Liver (tissue), 7 donors: ENCODE measurements at regions not wholly inside any gene's neighbourhood (a gene's known extent, or its start where the extent isn't known, plus 50 kb on each side); places are given as distances from the start of the nearest gene placed in this dataset.

Source experiments
- DNase-seq: peaks from one replicate; pipeline ENCODE4 v3.0.0-alpha.2; 2017; ENCODE audit warnings: low spot score
- H3K27ac ChIP-seq, 2 donors: one replicate each; pipeline ENCODE4 v1.7.0; 2013; ENCODE audit warnings: inconsistent platforms in 2 of 2, low read length in 2 of 2, control low read depth in 1 of 2, low read depth in 1 of 2, mild to moderate bottlenecking in 1 of 2
- H3K27me3 ChIP-seq, 4 donors: one replicate each; pipeline versions ENCODE4 v1.6.1 to v1.7.0; 2013; ENCODE audit warnings: low read length in 3 of 4, inconsistent platforms in 1 of 4, mild to moderate bottlenecking in 1 of 4, moderate library complexity in 1 of 4; ENCODE audit not compliant: control insufficient read depth in 4 of 4, insufficient read depth in 4 of 4
- H3K36me3 ChIP-seq, 4 donors: one replicate each; pipeline versions ENCODE4 v1.6.1 to v1.7.0; 2013; ENCODE audit warnings: low read length in 3 of 4, mild to moderate bottlenecking in 3 of 4, low read depth in 1 of 4, moderate library complexity in 1 of 4; ENCODE audit not compliant: control insufficient read depth in 4 of 4, insufficient read depth in 3 of 4
- H3K4me1 ChIP-seq, 4 donors: one replicate each; pipeline versions ENCODE4 v1.6.1 to v1.7.0; 2013; ENCODE audit warnings: low read length in 3 of 4, mild to moderate bottlenecking in 3 of 4, moderate library complexity in 1 of 4; ENCODE audit not compliant: control insufficient read depth in 4 of 4, insufficient read depth in 4 of 4
- H3K4me3 ChIP-seq, 3 donors: one replicate each; pipeline versions ENCODE4 v1.6.1 to v1.7.0; 2013; ENCODE audit warnings: low read length in 3 of 3, control low read depth in 1 of 3, low read depth in 1 of 3, mild to moderate bottlenecking in 1 of 3
- H3K9ac ChIP-seq, 2 donors: one replicate each; pipeline ENCODE4 v1.7.0; 2013; ENCODE audit warnings: low read length in 2 of 2, mild to moderate bottlenecking in 2 of 2, moderate library complexity in 2 of 2, control low read depth in 1 of 2, low read depth in 1 of 2
- H3K9me3 ChIP-seq, 4 donors: one replicate each; pipeline versions ENCODE4 v1.6.1 to v1.7.0; 2013; ENCODE audit warnings: low read length in 3 of 4; ENCODE audit not compliant: control insufficient read depth in 4 of 4
- ATF3 ChIP-seq: IDR thresholded peaks from 2 replicates; pipeline ENCODE4 v1.6.1; 2016; ENCODE audit warnings: antibody characterized with exemption
- FOXA1 ChIP-seq: IDR thresholded peaks from 2 replicates; pipeline ENCODE4 v1.6.1; 2016; ENCODE audit warnings: antibody characterized with exemption
- FOXA2 ChIP-seq: IDR thresholded peaks from 2 replicates; pipeline ENCODE4 v1.6.1; 2016; ENCODE audit warnings: antibody characterized with exemption
- GABPA ChIP-seq, 2 donors: IDR thresholded peaks in 1 of 2; conservative IDR thresholded peaks in 1 of 2; 2 replicates each; pipeline ENCODE4 v1.6.1; 2016; ENCODE audit warnings: antibody characterized with exemption in 2 of 2, mild to moderate bottlenecking in 1 of 2, moderate library complexity in 1 of 2
- HNF4G ChIP-seq: IDR thresholded peaks from 2 replicates; pipeline ENCODE4 v1.6.1; 2016; ENCODE audit warnings: antibody characterized with exemption
- JUND ChIP-seq, 2 donors: IDR thresholded peaks; 2 replicates each; pipeline ENCODE4 v1.6.1; 2016; ENCODE audit warnings: antibody characterized with exemption in 2 of 2
- NR2F2 ChIP-seq: IDR thresholded peaks from 2 replicates; pipeline ENCODE4 v1.6.1; 2016; ENCODE audit warnings: antibody characterized with exemption
- RXRA ChIP-seq, 2 donors: IDR thresholded peaks; 2 replicates each; pipeline ENCODE4 v1.6.1; 2017 to 2018; ENCODE audit warnings: antibody characterized with exemption in 2 of 2, mild to moderate bottlenecking in 1 of 2
- SP1 ChIP-seq: IDR thresholded peaks from 2 replicates; pipeline ENCODE4 v1.6.1; 2018; ENCODE audit warnings: antibody characterized with exemption, mild to moderate bottlenecking
- YY1 ChIP-seq: IDR thresholded peaks from 2 replicates; pipeline ENCODE4 v1.6.1; 2016; ENCODE audit warnings: antibody characterized with exemption, mild to moderate bottlenecking
- WGBS: extraction: QIAGEN DNeasy Blood & Tissue Kit; methylation state at CpG from one replicate; pipeline ENCODE4 v1.1.7; 2013; 5-methylcytosine and 5-hydroxymethylcytosine counted together
- TF ChIP-seq, protein P1 (sequence below): IDR thresholded peaks from 2 replicates; pipeline ENCODE4 v1.6.1; 2016; ENCODE audit warnings: antibody characterized with exemption
- TF ChIP-seq, protein P2 (sequence below): IDR thresholded peaks from 2 replicates; pipeline ENCODE4 v1.6.1; 2016; ENCODE audit warnings: antibody characterized with exemption, mild to moderate bottlenecking
- donor health status: healthy.
- donor health status: healthy.
- donor health status: healthy.
- donor health status: healthy.

- TF ChIP-seq ATF3: no peak
Observed at GRCh38 chr2:58407487-58407886, 166.4 kb upstream of the FANCL start (continued).

DNA sequence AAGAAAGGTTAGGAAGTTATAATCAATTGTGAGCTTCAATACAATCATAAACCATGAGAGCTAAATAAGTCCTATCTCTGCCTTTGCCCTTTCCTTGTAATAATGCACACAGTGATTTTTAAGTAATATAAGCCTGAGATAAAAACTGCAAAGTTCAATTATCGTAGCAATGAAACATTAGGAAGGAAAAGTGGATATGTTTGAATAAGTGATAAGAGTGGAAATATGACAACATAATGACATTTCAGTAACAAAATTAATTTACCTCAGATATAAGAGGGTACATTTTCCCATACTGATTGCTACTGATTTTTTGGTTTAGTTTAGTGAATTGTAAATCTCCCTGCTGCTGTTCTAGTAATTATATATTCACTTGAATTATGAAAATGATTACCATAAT is 164.2 kb upstream of the FANCL start:
- Histone ChIP-seq H3K4me3 (no peak overlapping the region), H3K9me3 (no peaks in the 10 kb centered on the region), H3K27ac (no peak overlapping the region), H3K4me1 (no peaks in the 10 kb centered on the region), H3K27me3 (peaks cover 0 to 3% (median 0%) of the 10 kb centered on the region in 4 donors), H3K9ac (no peak overlapping the region), H3K36me3 (no peaks in the 10 kb centered on the region)
- WGBS: 59% methylated on average over 1 of the region's 1 CpG
- DNase-seq: no peak
- TF ChIP-seq GABPA (IDR thresholded peaks at IDR 0.05 in 1 of 2, conservative IDR thresholded peaks at IDR 0.05 in 1 of 2) (no peak), YY1 (no peak), JUND (IDR thresholded peaks at IDR 0.05) (no peak), RXRA (IDR thresholded peaks at IDR 0.05) (no peak), FOXA2 (no peak)

DNA sequence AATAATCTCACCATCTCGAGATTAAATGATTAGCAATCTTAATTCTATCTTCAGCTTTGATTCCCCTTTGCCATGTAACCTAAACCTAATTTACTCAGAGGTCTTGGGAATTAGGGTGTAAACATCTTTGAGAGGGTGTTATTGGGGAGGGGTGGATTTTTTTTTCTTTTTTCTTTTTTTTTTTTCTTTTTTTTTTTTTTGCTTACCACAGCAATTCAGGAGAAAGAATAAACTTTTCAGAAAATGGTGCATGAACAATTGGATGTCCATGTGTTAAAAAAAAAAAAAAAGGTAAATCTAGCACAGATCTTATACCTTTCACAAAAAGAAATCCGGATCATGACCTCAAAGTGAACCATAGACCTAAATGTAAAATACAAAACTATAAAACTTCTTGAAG is 160.8 kb upstream of the FANCL start:
- TF ChIP-seq ATF3: no peak
- TF ChIP-seq, protein P1, sequence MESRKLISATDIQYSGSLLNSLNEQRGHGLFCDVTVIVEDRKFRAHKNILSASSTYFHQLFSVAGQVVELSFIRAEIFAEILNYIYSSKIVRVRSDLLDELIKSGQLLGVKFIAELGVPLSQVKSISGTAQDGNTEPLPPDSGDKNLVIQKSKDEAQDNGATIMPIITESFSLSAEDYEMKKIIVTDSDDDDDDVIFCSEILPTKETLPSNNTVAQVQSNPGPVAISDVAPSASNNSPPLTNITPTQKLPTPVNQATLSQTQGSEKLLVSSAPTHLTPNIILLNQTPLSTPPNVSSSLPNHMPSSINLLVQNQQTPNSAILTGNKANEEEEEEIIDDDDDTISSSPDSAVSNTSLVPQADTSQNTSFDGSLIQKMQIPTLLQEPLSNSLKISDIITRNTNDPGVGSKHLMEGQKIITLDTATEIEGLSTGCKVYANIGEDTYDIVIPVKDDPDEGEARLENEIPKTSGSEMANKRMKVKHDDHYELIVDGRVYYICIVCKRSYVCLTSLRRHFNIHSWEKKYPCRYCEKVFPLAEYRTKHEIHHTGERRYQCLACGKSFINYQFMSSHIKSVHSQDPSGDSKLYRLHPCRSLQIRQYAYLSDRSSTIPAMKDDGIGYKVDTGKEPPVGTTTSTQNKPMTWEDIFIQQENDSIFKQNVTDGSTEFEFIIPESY: no peak
- no peak for TF ChIP-seq HNF4G
- no peak for TF ChIP-seq SP1
- no peak for TF ChIP-seq FOXA1
- TF ChIP-seq FOXA2: no peak
- TF ChIP-seq, protein P2, sequence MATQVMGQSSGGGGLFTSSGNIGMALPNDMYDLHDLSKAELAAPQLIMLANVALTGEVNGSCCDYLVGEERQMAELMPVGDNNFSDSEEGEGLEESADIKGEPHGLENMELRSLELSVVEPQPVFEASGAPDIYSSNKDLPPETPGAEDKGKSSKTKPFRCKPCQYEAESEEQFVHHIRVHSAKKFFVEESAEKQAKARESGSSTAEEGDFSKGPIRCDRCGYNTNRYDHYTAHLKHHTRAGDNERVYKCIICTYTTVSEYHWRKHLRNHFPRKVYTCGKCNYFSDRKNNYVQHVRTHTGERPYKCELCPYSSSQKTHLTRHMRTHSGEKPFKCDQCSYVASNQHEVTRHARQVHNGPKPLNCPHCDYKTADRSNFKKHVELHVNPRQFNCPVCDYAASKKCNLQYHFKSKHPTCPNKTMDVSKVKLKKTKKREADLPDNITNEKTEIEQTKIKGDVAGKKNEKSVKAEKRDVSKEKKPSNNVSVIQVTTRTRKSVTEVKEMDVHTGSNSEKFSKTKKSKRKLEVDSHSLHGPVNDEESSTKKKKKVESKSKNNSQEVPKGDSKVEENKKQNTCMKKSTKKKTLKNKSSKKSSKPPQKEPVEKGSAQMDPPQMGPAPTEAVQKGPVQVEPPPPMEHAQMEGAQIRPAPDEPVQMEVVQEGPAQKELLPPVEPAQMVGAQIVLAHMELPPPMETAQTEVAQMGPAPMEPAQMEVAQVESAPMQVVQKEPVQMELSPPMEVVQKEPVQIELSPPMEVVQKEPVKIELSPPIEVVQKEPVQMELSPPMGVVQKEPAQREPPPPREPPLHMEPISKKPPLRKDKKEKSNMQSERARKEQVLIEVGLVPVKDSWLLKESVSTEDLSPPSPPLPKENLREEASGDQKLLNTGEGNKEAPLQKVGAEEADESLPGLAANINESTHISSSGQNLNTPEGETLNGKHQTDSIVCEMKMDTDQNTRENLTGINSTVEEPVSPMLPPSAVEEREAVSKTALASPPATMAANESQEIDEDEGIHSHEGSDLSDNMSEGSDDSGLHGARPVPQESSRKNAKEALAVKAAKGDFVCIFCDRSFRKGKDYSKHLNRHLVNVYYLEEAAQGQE: no peak
- H3K4me3 ChIP-seq: no peak overlapping the region
- no peak overlapping the region for H3K27ac ChIP-seq
- H3K9me3 ChIP-seq: no peaks in the 10 kb centered on the region
- no peak for DNase-seq
- no peaks in the 10 kb centered on the region for H3K4me1 ChIP-seq
- 45% methylated on average over 2 of the region's 2 CpGs for WGBS
- peaks cover 0 to 3% (median 0%) of the 10 kb centered on the region in 4 donors for H3K27me3 ChIP-seq
- H3K36me3 ChIP-seq: no peaks in the 10 kb centered on the region
- H3K9ac ChIP-seq: no peak overlapping the region

GRCh38 chr2:58398406-58398805 is 157.3 kb upstream of the FANCL start:
- Histone ChIP-seq H3K9me3 (no peaks in the 10 kb centered on the region), H3K27me3 (peaks cover 0 to 3% (median 0%) of the 10 kb centered on the region in 4 donors), H3K27ac (no peak overlapping the region), H3K9ac (no peak overlapping the region), H3K36me3 (no peaks in the 10 kb centered on the region), H3K4me1 (no peaks in the 10 kb centered on the region), H3K4me3 (no peak overlapping the region)
- no peak for TF ChIP-seq NR2F2
- no peak for DNase-seq
